Cardiac muscle cell (in vitro differentiated cells and primary cell): ENCODE measurements at regions not wholly inside any gene's neighbourhood (a gene's known extent, or its start where the extent isn't known, plus 50 kb on each side); places are given as distances from the start of the nearest gene placed in this dataset.

ENCODE experiments used
- DNase-seq, 2 donors: peaks; one replicate each; pipeline versions ENCODE4 v3.0.0 to v3.0.0-alpha.2; 2010 to 2017; ENCODE audit warnings: low read depth in 1 of 2, low spot score in 1 of 2
- H3K27ac ChIP-seq: fragments of 200-600 bp; sonication (generic); 2 replicates; pipeline ENCODE4 v1.5.1; 2016
- H3K27me3 ChIP-seq: fragments of 200-600 bp; sonication (generic); 2 replicates; pipeline ENCODE4 v1.6.0; 2016; ENCODE audit warnings: control low read depth
- H3K36me3 ChIP-seq: fragments of 200-600 bp; sonication (generic); 2 replicates; pipeline ENCODE4 v1.5.1; 2016; ENCODE audit warnings: control low read depth
- H3K4me1 ChIP-seq: fragments of 200-600 bp; sonication (generic); 2 replicates; pipeline ENCODE4 v1.8.1; 2017; ENCODE audit warnings: low read depth, mild to moderate bottlenecking, mixed run types
- H3K4me3 ChIP-seq: fragments of 200-600 bp; sonication (generic); 2 replicates; pipeline ENCODE4 v1.5.1; 2016; ENCODE audit warnings: mild to moderate bottlenecking
- H3K9me3 ChIP-seq: fragments of 200-600 bp; sonication (generic); 2 replicates; pipeline ENCODE4 v1.5.1; 2017; ENCODE audit warnings: low read depth, mild to moderate bottlenecking, control low read depth
- TF ChIP-seq, protein P1 (sequence below): IDR thresholded peaks from 2 replicates; pipeline ENCODE4 v1.5.1; 2012; ENCODE audit warnings: low read depth, mild to moderate bottlenecking, low read length

DNA sequence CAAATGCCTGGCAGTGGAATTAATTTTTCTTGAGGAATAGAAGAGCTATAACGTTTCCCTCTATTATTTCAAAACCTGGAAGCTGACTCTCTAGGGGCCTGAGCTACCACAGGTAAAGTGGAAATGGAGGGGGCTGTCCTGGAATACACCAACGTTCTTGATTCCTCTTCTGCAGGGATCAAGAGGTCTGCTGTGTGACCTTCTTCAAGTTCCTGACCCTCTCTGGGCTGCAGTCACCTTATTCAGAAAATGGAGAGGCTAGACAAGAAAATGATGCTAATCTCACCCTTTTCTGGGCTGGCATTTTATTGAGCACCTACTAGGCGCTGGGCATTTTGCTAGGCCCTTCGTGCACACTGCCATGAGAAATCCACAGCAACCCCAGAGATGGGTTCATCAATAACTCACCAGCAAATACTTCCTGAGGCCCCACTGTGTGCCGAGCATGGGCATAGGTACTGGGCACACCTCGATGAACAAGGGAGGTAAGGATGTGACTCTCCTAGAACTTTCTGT, 55.2 kb upstream of the DLK1 start:
- DNase-seq, result no peak
- Histone ChIP-seq H3K27me3 (no peaks in the 10 kb centered on the region), H3K9me3 (no peaks in the 10 kb centered on the region), H3K27ac (no peak overlapping the region), H3K4me1 (peaks cover 22% of the 10 kb centered on the region), H3K4me3 (no peak overlapping the region), H3K36me3 (no peaks in the 10 kb centered on the region)
- TF ChIP-seq, protein P1, sequence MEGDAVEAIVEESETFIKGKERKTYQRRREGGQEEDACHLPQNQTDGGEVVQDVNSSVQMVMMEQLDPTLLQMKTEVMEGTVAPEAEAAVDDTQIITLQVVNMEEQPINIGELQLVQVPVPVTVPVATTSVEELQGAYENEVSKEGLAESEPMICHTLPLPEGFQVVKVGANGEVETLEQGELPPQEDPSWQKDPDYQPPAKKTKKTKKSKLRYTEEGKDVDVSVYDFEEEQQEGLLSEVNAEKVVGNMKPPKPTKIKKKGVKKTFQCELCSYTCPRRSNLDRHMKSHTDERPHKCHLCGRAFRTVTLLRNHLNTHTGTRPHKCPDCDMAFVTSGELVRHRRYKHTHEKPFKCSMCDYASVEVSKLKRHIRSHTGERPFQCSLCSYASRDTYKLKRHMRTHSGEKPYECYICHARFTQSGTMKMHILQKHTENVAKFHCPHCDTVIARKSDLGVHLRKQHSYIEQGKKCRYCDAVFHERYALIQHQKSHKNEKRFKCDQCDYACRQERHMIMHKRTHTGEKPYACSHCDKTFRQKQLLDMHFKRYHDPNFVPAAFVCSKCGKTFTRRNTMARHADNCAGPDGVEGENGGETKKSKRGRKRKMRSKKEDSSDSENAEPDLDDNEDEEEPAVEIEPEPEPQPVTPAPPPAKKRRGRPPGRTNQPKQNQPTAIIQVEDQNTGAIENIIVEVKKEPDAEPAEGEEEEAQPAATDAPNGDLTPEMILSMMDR, result no peak

DNA sequence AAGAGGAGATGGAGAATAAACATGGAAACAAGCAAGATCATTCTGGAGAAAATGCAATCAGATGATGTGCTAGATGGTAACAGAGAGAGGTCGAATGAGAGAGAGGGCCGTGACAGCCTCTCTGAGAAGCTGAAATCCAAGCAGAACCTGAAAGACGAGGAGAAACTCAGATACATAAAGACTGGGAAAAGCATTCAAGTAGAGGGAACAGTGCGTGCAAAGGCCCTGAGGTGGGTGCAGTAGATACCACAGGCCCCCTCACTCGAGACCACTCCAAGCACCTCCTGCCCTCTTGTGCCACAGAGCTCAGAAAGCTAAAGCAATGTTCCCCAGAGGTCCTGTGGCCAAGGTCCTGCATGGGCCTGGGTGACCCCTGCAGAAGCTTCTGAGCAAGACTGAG, 54.8 kb upstream of the DLK1 start:
- no peak overlapping the region for H3K4me3 ChIP-seq
- H3K9me3 ChIP-seq, result no peaks in the 10 kb centered on the region
- TF ChIP-seq, protein P1, result no peak
- no peaks in the 10 kb centered on the region for H3K36me3 ChIP-seq
- peaks cover 22% of the 10 kb centered on the region for H3K4me1 ChIP-seq
- H3K27ac ChIP-seq, result no peak overlapping the region
- DNase-seq, result no peak
- H3K27me3 ChIP-seq, result no peaks in the 10 kb centered on the region

DNA sequence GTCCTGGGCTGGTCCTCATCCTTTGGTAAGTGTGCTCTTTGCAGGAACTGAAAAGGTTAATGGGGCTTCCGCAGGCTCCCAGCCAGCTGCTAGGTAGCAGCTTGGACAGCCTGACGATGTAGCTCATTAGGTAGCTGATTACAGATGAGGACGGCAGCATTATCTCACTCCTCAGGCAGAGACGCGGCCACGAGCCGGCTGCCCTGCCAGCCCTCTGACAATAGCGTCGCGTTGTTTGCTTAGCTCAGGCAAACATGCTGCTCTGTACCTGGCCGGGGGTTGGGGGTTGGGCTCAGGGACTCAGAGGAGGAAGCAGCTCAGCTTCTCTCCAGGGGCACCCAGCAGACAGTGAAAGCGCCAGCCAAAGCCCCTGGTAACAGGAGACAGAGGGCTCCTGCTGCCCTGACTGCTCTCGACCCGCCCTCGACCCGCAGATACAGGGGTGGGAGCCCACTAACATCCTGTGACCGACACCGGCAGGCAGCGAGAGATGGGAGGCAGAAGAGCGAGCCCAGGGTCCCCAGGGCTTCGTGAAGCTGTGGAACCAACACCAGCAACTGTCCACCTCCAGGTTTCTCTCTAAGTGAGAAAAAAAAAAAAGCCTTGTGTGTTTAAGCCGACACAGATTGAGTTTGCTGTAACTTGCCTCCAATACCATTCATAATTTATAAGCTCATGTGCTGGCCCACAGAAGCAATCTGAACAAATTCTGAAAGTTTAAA, 53.4 kb upstream of the DLK1 start:
- Histone ChIP-seq H3K9me3 (no peaks in the 10 kb centered on the region), H3K27ac (no peak overlapping the region), H3K36me3 (no peaks in the 10 kb centered on the region), H3K4me1 (peaks cover 35% of the 10 kb centered on the region), H3K4me3 (no peak overlapping the region), H3K27me3 (no peaks in the 10 kb centered on the region)
- TF ChIP-seq, protein P1, result no peak
- DNase-seq, result peak in 1 of 2 donors; percentile 52

DNA sequence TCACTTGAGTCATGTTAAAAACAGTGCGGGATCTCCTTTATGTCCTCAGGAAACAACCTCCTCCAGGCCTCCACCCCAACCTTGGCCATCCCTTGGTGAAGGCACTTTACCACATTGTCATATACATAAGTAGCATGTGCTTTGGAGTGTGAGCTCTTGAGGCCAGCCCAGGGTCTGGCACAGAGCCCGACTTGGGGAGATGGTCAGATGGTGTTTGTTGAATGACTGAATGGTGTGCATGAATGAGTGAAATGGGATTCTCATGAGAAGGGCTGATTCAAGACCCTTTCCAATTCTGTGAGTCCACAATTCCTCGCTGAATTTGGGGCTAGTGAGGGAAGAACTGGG, 52.9 kb upstream of the DLK1 start:
- Histone ChIP-seq H3K4me3 (no peak overlapping the region), H3K36me3 (no peaks in the 10 kb centered on the region), H3K27ac (no peak overlapping the region), H3K9me3 (no peaks in the 10 kb centered on the region), H3K27me3 (no peaks in the 10 kb centered on the region), H3K4me1 (peaks cover 37% of the 10 kb centered on the region)
- DNase-seq, result no peak
- TF ChIP-seq, protein P1, result no peak

DNA sequence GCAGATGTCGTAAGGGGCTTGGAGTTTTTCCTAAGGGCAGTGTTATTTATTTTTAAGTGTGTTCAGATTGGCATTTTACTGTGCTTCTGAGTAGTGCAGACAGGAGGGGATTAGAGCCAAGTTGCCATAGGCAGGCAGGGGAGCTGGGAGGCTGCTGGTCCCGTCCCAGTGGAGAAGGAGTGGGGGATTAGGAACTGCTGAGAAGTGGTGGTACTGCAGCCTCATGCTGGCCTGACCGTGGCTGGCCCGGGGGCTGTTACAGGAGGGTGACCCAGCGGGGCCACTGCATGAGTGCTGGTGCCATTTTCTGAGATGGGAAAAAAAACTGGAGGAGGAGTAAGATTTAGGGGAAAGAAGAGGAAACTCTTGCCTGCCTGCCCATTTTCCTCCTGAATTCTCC, 52.3 kb upstream of the DLK1 start:
- Histone ChIP-seq H3K4me3 (no peak overlapping the region), H3K36me3 (no peaks in the 10 kb centered on the region), H3K27me3 (no peaks in the 10 kb centered on the region), H3K9me3 (no peaks in the 10 kb centered on the region), H3K27ac (no peak overlapping the region), H3K4me1 (peaks cover 31% of the 10 kb centered on the region)
- DNase-seq, result no peak
- TF ChIP-seq, protein P1, result no peak
